H1 (cell line): ENCODE measurements at regions not wholly inside any gene's neighbourhood (a gene's known extent, or its start where the extent isn't known, plus 50 kb on each side); places are given as distances from the start of the nearest gene placed in this dataset.

ENCODE experiments used
- CHD1 ChIP-seq: IDR thresholded peaks from 2 replicates; pipeline ENCODE4 v1.6.1; 2012; ENCODE audit warnings: low read depth, low read length, improper control_type of control experiment
- GABPA ChIP-seq: IDR thresholded peaks from 2 replicates; pipeline ENCODE4 v1.6.1; 2011; ENCODE audit warnings: mild to moderate bottlenecking, low read length, moderate library complexity, borderline replicate concordance; ENCODE audit not compliant: insufficient read depth
- HDAC6 ChIP-seq: IDR thresholded peaks from one replicate; pipeline ENCODE4 v1.7.1; 2012; ENCODE audit warnings: low read depth, mild to moderate bottlenecking, inconsistent platforms, low read length, moderate library complexity
- JUND ChIP-seq: IDR thresholded peaks from 2 replicates; pipeline ENCODE4 v1.6.1; 2011; ENCODE audit warnings: mild to moderate bottlenecking, improper control_type of control experiment, low read length
- RBBP5 ChIP-seq: IDR thresholded peaks from 2 replicates; pipeline ENCODE4 v1.7.1; 2012; ENCODE audit warnings: low read depth, mild to moderate bottlenecking, inconsistent platforms, low read length, moderate library complexity, borderline replicate concordance
- RXRA ChIP-seq: IDR thresholded peaks from 2 replicates; pipeline ENCODE4 v1.6.1; 2011; ENCODE audit warnings: low read depth, mild to moderate bottlenecking, low read length, moderate library complexity; ENCODE audit not compliant: insufficient read depth
- SP1 ChIP-seq: IDR thresholded peaks from 2 replicates; pipeline ENCODE4 v1.6.1; 2011; ENCODE audit warnings: low read depth, low read length
- SRF ChIP-seq: IDR thresholded peaks from 2 replicates; pipeline ENCODE4 v1.6.1; 2011; ENCODE audit warnings: mild to moderate bottlenecking, low read depth, low read length, moderate library complexity
- TF ChIP-seq, protein P1 (sequence below), 3 experiments: IDR thresholded peaks; 1 replicate in 2 of 3; 2 replicates in 1 of 3; pipeline versions ENCODE4 v1.5.1 to v1.6.1; 2011; ENCODE audit warnings: low read length in 3 of 3, mild to moderate bottlenecking in 3 of 3, inconsistent platforms in 2 of 3, low read depth in 1 of 3, moderate library complexity in 1 of 3; ENCODE audit not compliant: insufficient read depth in 1 of 3; ENCODE audit errors: control extremely low read depth in 1 of 3

DNA sequence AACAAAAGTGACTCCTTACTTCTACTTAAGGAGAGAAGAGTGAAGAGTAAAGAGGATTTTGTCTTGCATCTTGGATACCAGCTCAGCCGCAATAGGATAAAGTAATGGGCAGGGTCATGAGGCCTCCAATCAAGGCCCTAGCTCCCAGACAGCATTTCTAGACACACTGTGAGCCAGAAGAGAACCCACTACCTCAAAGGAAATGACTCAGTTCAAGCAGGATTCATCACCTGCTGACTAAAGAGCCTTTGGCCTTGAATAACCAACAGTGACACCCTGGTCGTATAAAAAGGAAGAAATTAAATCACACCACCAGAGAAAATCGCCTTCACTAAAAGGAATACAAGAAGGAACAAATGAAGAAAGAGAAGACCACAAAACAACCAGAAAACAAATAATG is 416.1 kb downstream of the PCDH18 start:
- TF ChIP-seq, protein P1, sequence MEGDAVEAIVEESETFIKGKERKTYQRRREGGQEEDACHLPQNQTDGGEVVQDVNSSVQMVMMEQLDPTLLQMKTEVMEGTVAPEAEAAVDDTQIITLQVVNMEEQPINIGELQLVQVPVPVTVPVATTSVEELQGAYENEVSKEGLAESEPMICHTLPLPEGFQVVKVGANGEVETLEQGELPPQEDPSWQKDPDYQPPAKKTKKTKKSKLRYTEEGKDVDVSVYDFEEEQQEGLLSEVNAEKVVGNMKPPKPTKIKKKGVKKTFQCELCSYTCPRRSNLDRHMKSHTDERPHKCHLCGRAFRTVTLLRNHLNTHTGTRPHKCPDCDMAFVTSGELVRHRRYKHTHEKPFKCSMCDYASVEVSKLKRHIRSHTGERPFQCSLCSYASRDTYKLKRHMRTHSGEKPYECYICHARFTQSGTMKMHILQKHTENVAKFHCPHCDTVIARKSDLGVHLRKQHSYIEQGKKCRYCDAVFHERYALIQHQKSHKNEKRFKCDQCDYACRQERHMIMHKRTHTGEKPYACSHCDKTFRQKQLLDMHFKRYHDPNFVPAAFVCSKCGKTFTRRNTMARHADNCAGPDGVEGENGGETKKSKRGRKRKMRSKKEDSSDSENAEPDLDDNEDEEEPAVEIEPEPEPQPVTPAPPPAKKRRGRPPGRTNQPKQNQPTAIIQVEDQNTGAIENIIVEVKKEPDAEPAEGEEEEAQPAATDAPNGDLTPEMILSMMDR (IDR thresholded peaks at IDR 0.05; ENCODE audit: control extremely low read depth in 1 of 3, insufficient read depth in 1 of 3, low read depth in 1 of 3, low read length in 3 of 3) = no peak
- no peak for TF ChIP-seq RXRA
- no peak for TF ChIP-seq CHD1
- TF ChIP-seq SP1 = no peak
- TF ChIP-seq RBBP5 = no peak
- no peak for TF ChIP-seq HDAC6
- TF ChIP-seq GABPA = no peak
- no peak for TF ChIP-seq JUND
- no peak for TF ChIP-seq SRF
